ENCODE measurements at regions not wholly inside any gene's neighbourhood (a gene's known extent, or its start where the extent isn't known, plus 50 kb on each side); places are given as distances from the start of the nearest gene placed in this dataset.
"Not testable (repeated sequence)": the region's sequence is repeated elsewhere in the genome, so short reads cannot be mapped to it uniquely, and the experiment has no call there.

GRCh38 chr1:83365320-83365719 is 633.6 kb downstream of the TTLL7 start:
- H3K9me3 ChIP-seq; H3K4me3 ChIP-seq; H3K27me3 ChIP-seq; H3K4me1 ChIP-seq; intact Hi-C loops (cut with DNase I; ENCODE audit: low total_unique reads); H3K27ac ChIP-seq; in situ Hi-C loops (cut with MboI; ENCODE audit: low pct_ligation_motif_present in 1 of 4, low pct_unique_long_range_greater_than_20kb in 1 of 4, low sequenced_read_pairs in 3 of 4); H3K36me3 ChIP-seq; DNase-seq: not testable (repeated sequence)
- 81 to 95% methylated on average over 2 of the region's 2 CpGs for WGBS, 2 donors (ENCODE audit: low coverage in 1 of 2)

GRCh38 chr1:83345375-83345774 is 653.6 kb downstream of the TTLL7 start:
- DNase-seq; in situ Hi-C loops (cut with MboI; ENCODE audit: low pct_ligation_motif_present in 1 of 4, low pct_unique_long_range_greater_than_20kb in 1 of 4, low sequenced_read_pairs in 3 of 4); H3K27me3 ChIP-seq; H3K4me1 ChIP-seq; H3K36me3 ChIP-seq; intact Hi-C loops (cut with DNase I; ENCODE audit: low total_unique reads); H3K9me3 ChIP-seq; H3K27ac ChIP-seq; H3K4me3 ChIP-seq: not testable (repeated sequence)
- 61 to 73% methylated on average over 2 to 3 of the region's 3 CpGs for WGBS, 2 donors (ENCODE audit: low coverage in 1 of 2)

- H3K4me1 ChIP-seq; H3K9me3 ChIP-seq; H3K27ac ChIP-seq; DNase-seq; intact Hi-C loops (cut with DNase I; ENCODE audit: low total_unique reads); in situ Hi-C loops (cut with MboI; ENCODE audit: low pct_ligation_motif_present in 1 of 4, low pct_unique_long_range_greater_than_20kb in 1 of 4, low sequenced_read_pairs in 3 of 4); H3K27me3 ChIP-seq; H3K36me3 ChIP-seq; H3K4me3 ChIP-seq: not testable (repeated sequence)
- 78% methylated on average over 5 to 6 of the region's 6 CpGs for WGBS, 2 donors (ENCODE audit: low coverage in 1 of 2)
Measured at GRCh38 chr1:83343767-83344166, 655.2 kb downstream of the TTLL7 start.

GRCh38 chr1:83342995-83343394 is 655.9 kb downstream of the TTLL7 start:
- H3K4me1 ChIP-seq; in situ Hi-C loops (cut with MboI; ENCODE audit: low pct_ligation_motif_present in 1 of 4, low pct_unique_long_range_greater_than_20kb in 1 of 4, low sequenced_read_pairs in 3 of 4); H3K4me3 ChIP-seq; H3K27ac ChIP-seq; H3K9me3 ChIP-seq; H3K36me3 ChIP-seq; H3K27me3 ChIP-seq; intact Hi-C loops (cut with DNase I; ENCODE audit: low total_unique reads); DNase-seq: not testable (repeated sequence)

- intact Hi-C loops (cut with DNase I; ENCODE audit: low total_unique reads); DNase-seq; H3K36me3 ChIP-seq; H3K9me3 ChIP-seq; H3K4me3 ChIP-seq; H3K27me3 ChIP-seq; in situ Hi-C loops (cut with MboI; ENCODE audit: low pct_ligation_motif_present in 1 of 4, low pct_unique_long_range_greater_than_20kb in 1 of 4, low sequenced_read_pairs in 3 of 4); H3K27ac ChIP-seq; H3K4me1 ChIP-seq: not testable (repeated sequence)
- WGBS, 2 donors (ENCODE audit: low coverage in 1 of 2), result no CpG with 5 or more reads among the region's 1 CpG
Measured at GRCh38 chr1:83332308-83332707, 666.6 kb downstream of the TTLL7 start.

- Histone ChIP-seq H3K4me1 (no peaks in the 10 kb centered on the region), H3K27ac (no peak overlapping the region), H3K27me3 (no peaks in the 10 kb centered on the region), H3K9me3 (no peaks in the 10 kb centered on the region), H3K36me3 (no peaks in the 10 kb centered on the region), H3K4me3 (no peak overlapping the region)
- TF ChIP-seq EP300 (IDR thresholded peaks at IDR 0.05; ENCODE audit: low read depth) (no peak), CTCF (IDR thresholded peaks at IDR 0.05) (no peak), POLR2A (IDR thresholded peaks at IDR 0.05) (no peak), POLR2AphosphoS5 (IDR thresholded peaks at IDR 0.05) (no peak)
- in situ Hi-C loops (cut with MboI; ENCODE audit: low pct_ligation_motif_present in 1 of 4, low pct_unique_long_range_greater_than_20kb in 1 of 4, low sequenced_read_pairs in 3 of 4) (no loop called here), intact Hi-C loops (cut with DNase I; ENCODE audit: low total_unique reads) (no loop called here)
- no peak for DNase-seq
- WGBS, 2 donors (ENCODE audit: low coverage in 1 of 2), result 86 to 90% methylated on average over 2 of the region's 2 CpGs
Measured at GRCh38 chr1:83318366-83318765, 680.6 kb downstream of the TTLL7 start.

GRCh38 chr1:83315446-83315845 is 683.5 kb downstream of the TTLL7 start:
- H3K9me3 ChIP-seq; H3K4me3 ChIP-seq; H3K27ac ChIP-seq; intact Hi-C loops (cut with DNase I; ENCODE audit: low total_unique reads); in situ Hi-C loops (cut with MboI; ENCODE audit: low pct_ligation_motif_present in 1 of 4, low pct_unique_long_range_greater_than_20kb in 1 of 4, low sequenced_read_pairs in 3 of 4); DNase-seq; H3K4me1 ChIP-seq; H3K36me3 ChIP-seq; H3K27me3 ChIP-seq: not testable (repeated sequence)
- WGBS, 2 donors (ENCODE audit: low coverage in 1 of 2), result 25% methylated on average over 1 of the region's 1 CpG; no CpG with 5 or more reads in 1 of the 2 donors

- H3K9me3 ChIP-seq; DNase-seq; H3K4me3 ChIP-seq; H3K36me3 ChIP-seq; H3K27me3 ChIP-seq; H3K4me1 ChIP-seq; in situ Hi-C loops (cut with MboI; ENCODE audit: low pct_ligation_motif_present in 1 of 4, low pct_unique_long_range_greater_than_20kb in 1 of 4, low sequenced_read_pairs in 3 of 4); H3K27ac ChIP-seq; intact Hi-C loops (cut with DNase I; ENCODE audit: low total_unique reads): not testable (repeated sequence)
- WGBS, 2 donors (ENCODE audit: low coverage in 1 of 2), result 94 to 100% methylated on average over 1 of the region's 1 CpG
Measured at GRCh38 chr1:83310161-83310560, 688.8 kb downstream of the TTLL7 start.

- not testable (repeated sequence) for H3K4me1 ChIP-seq
Measured at GRCh38 chr1:83309035-83309434, 689.9 kb downstream of the TTLL7 start.

GRCh38 chr1:83306811-83307210 is 692.1 kb downstream of the TTLL7 start:
- intact Hi-C loops (cut with DNase I; ENCODE audit: low total_unique reads); H3K4me1 ChIP-seq; H3K9me3 ChIP-seq; in situ Hi-C loops (cut with MboI; ENCODE audit: low pct_ligation_motif_present in 1 of 4, low pct_unique_long_range_greater_than_20kb in 1 of 4, low sequenced_read_pairs in 3 of 4); H3K4me3 ChIP-seq; H3K27ac ChIP-seq; H3K36me3 ChIP-seq; DNase-seq; H3K27me3 ChIP-seq: not testable (repeated sequence)
- 84% methylated on average over 2 of the region's 2 CpGs; no CpG with 5 or more reads in 1 of the 2 donors for WGBS, 2 donors (ENCODE audit: low coverage in 1 of 2)

More at GRCh38 chr1:83309035-83309434, 689.9 kb downstream of the TTLL7 start:
- H3K27me3 ChIP-seq; in situ Hi-C loops (cut with MboI; ENCODE audit: low pct_ligation_motif_present in 1 of 4, low pct_unique_long_range_greater_than_20kb in 1 of 4, low sequenced_read_pairs in 3 of 4); H3K4me3 ChIP-seq; intact Hi-C loops (cut with DNase I; ENCODE audit: low total_unique reads); H3K36me3 ChIP-seq; H3K9me3 ChIP-seq; DNase-seq; H3K27ac ChIP-seq: not testable (repeated sequence)
- WGBS, 2 donors (ENCODE audit: low coverage in 1 of 2), result 92% methylated on average over 2 of the region's 2 CpGs; no CpG with 5 or more reads in 1 of the 2 donors
